ENCODE measurements at regions not wholly inside any gene's neighbourhood (a gene's known extent, or its start where the extent isn't known, plus 50 kb on each side); places are given as distances from the start of the nearest gene placed in this dataset.

DNA sequence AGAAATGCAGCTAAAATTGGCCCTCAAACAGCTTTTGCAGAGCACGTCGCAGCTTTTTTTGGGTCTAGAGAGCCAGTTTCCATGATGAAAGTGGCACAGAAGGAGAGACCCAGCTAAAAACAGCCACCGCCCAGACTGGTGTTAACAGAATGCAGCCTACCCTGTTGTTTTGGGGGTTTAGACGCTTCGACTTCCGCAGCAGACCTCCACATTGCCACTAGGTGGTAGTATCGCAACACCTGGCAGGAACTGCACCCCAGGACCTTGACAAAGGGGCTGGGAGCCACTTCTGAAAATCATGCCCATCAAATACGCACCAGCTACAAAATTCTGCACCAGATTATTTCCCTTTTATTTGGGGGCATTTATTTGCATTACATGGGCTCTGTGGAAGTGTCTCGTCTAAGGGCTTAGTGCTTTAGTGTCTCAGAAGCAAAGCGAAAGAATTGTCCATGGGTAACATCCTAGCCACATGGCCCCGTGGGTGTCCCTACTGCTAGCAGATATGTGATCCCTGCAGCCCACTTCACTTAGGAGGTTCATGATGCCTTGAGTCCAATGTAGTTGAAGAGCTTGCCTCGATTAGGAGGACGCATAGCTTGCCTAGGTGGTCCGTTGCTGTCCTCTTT lies 167.1 kb downstream of the HAPSTR1 start:
- Mint-ChIP-seq H3K4me3 (ENCODE audit: unreplicated experiment) (no peak overlapping the region), H3K36me3 (ENCODE audit: low read depth, unreplicated experiment) (no peaks in the 10 kb centered on the region), H3K27me3 (ENCODE audit: low read depth, unreplicated experiment) (peaks cover 52% of the 10 kb centered on the region), H3K4me1 (ENCODE audit: low read depth, unreplicated experiment) (no peaks in the 10 kb centered on the region), H3K9me3 (ENCODE audit: unreplicated experiment) (no peaks in the 10 kb centered on the region), H3K27ac (ENCODE audit: unreplicated experiment) (no peak overlapping the region)
- no peaks in the 10 kb centered on the region for H3K4me1 ChIP-seq (ENCODE audit: insufficient read depth, low read length)
- H3K27me3 ChIP-seq (ENCODE audit: insufficient read depth, low read length) = no peaks in the 10 kb centered on the region
- no peak overlapping the region for H3K9ac ChIP-seq (ENCODE audit: low read length)
- H3K27ac ChIP-seq (ENCODE audit: low read depth, low read length) = no peak overlapping the region
- FAIRE-seq (no peak), DNase-seq (ENCODE audit: low read depth) (peak; percentile 2)
- TF ChIP-seq EZH2 (IDR thresholded peaks at IDR 0.05; ENCODE audit: insufficient read depth, low read length) = no peak
- TF ChIP-seq, protein P1, sequence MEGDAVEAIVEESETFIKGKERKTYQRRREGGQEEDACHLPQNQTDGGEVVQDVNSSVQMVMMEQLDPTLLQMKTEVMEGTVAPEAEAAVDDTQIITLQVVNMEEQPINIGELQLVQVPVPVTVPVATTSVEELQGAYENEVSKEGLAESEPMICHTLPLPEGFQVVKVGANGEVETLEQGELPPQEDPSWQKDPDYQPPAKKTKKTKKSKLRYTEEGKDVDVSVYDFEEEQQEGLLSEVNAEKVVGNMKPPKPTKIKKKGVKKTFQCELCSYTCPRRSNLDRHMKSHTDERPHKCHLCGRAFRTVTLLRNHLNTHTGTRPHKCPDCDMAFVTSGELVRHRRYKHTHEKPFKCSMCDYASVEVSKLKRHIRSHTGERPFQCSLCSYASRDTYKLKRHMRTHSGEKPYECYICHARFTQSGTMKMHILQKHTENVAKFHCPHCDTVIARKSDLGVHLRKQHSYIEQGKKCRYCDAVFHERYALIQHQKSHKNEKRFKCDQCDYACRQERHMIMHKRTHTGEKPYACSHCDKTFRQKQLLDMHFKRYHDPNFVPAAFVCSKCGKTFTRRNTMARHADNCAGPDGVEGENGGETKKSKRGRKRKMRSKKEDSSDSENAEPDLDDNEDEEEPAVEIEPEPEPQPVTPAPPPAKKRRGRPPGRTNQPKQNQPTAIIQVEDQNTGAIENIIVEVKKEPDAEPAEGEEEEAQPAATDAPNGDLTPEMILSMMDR (IDR thresholded peaks at IDR 0.05; ENCODE audit: insufficient read depth, low read depth, low read length) = peak; percentile 58
- H4K20me1 ChIP-seq (ENCODE audit: insufficient read depth, low read length) = no peaks in the 10 kb centered on the region
- H3K4me3 ChIP-seq (ENCODE audit: insufficient read depth, low read depth, low read length) = no peak overlapping the region
- H3K4me2 ChIP-seq (ENCODE audit: low read length) = no peak overlapping the region
- H3K36me3 ChIP-seq (ENCODE audit: insufficient read depth, low read length) = no peaks in the 10 kb centered on the region
- H2AFZ ChIP-seq (ENCODE audit: low read depth, low read length) = no peak overlapping the region
- no peaks in the 10 kb centered on the region for H3K79me2 ChIP-seq (ENCODE audit: insufficient read depth, low read length)
- H3K9me3 ChIP-seq (ENCODE audit: insufficient read depth, low read depth, low read length) = no peaks in the 10 kb centered on the region

GRCh38 chr16:9259914-9260608 lies 168.6 kb downstream of the HAPSTR1 start:
- DNase-seq (ENCODE audit: low read depth) (no peak), FAIRE-seq (no peak)
- H3K4me1 ChIP-seq (ENCODE audit: insufficient read depth, low read length) = no peaks in the 10 kb centered on the region
- no peaks in the 10 kb centered on the region for H3K27me3 ChIP-seq (ENCODE audit: insufficient read depth, low read length)
- H3K4me2 ChIP-seq (ENCODE audit: low read length) = no peak overlapping the region
- H3K36me3 ChIP-seq (ENCODE audit: insufficient read depth, low read length) = no peaks in the 10 kb centered on the region
- H3K4me3 Mint-ChIP-seq (ENCODE audit: unreplicated experiment) = no peak overlapping the region
- H3K27ac ChIP-seq (ENCODE audit: low read depth, low read length) = no peak overlapping the region
- H3K27me3 Mint-ChIP-seq (ENCODE audit: low read depth, unreplicated experiment) = peaks cover 46% of the 10 kb centered on the region
- H2AFZ ChIP-seq (ENCODE audit: low read depth, low read length) = no peak overlapping the region
- no peak overlapping the region for H3K4me3 ChIP-seq (ENCODE audit: insufficient read depth, low read depth, low read length)
- no peak overlapping the region for H3K27ac Mint-ChIP-seq (ENCODE audit: unreplicated experiment)
- H3K4me1 Mint-ChIP-seq (ENCODE audit: low read depth, unreplicated experiment) = no peaks in the 10 kb centered on the region
- H3K9me3 Mint-ChIP-seq (ENCODE audit: unreplicated experiment) = no peaks in the 10 kb centered on the region
- H4K20me1 ChIP-seq (ENCODE audit: insufficient read depth, low read length) = no peaks in the 10 kb centered on the region
- no peak overlapping the region for H3K9ac ChIP-seq (ENCODE audit: low read length)
- no peaks in the 10 kb centered on the region for H3K36me3 Mint-ChIP-seq (ENCODE audit: low read depth, unreplicated experiment)
- no peak for TF ChIP-seq EZH2 (IDR thresholded peaks at IDR 0.05; ENCODE audit: insufficient read depth, low read length)
- TF ChIP-seq, protein P1 (IDR thresholded peaks at IDR 0.05; ENCODE audit: insufficient read depth, low read depth, low read length) = no peak
- H3K9me3 ChIP-seq (ENCODE audit: insufficient read depth, low read depth, low read length) = no peaks in the 10 kb centered on the region
- no peaks in the 10 kb centered on the region for H3K79me2 ChIP-seq (ENCODE audit: insufficient read depth, low read length)

DNA sequence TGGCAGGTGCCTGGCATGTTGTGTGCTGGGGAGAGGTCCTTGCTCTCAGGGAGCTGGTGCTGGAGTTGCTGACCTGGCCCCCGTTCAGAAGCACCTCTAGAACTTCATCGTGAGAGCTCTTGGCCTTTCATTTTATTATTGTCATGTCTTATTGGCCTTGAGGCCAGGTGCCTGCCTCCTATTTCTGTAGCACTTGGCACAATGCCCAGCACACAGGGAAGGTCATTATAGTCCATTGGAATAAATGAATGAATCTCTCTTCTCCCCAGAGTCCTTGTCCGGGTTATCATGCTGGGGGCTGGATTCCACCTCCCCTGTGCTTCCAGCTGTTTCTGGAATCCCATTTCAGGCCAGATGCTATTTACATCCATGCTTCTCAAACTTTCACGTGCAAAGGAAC lies 169.2 kb downstream of the HAPSTR1 start:
- H3K9me3 Mint-ChIP-seq (ENCODE audit: unreplicated experiment) = no peaks in the 10 kb centered on the region
- H3K4me1 ChIP-seq (ENCODE audit: insufficient read depth, low read length) = no peaks in the 10 kb centered on the region
- FAIRE-seq (no peak), DNase-seq (ENCODE audit: low read depth) (no peak)
- H3K79me2 ChIP-seq (ENCODE audit: insufficient read depth, low read length) = no peaks in the 10 kb centered on the region
- H3K27me3 ChIP-seq (ENCODE audit: insufficient read depth, low read length) = no peaks in the 10 kb centered on the region
- no peaks in the 10 kb centered on the region for H3K9me3 ChIP-seq (ENCODE audit: insufficient read depth, low read depth, low read length)
- no peak overlapping the region for H3K4me3 Mint-ChIP-seq (ENCODE audit: unreplicated experiment)
- H3K4me1 Mint-ChIP-seq (ENCODE audit: low read depth, unreplicated experiment) = no peaks in the 10 kb centered on the region
- no peak overlapping the region for H3K4me2 ChIP-seq (ENCODE audit: low read length)
- no peak overlapping the region for H3K4me3 ChIP-seq (ENCODE audit: insufficient read depth, low read depth, low read length)
- TF ChIP-seq, protein P1 (IDR thresholded peaks at IDR 0.05; ENCODE audit: insufficient read depth, low read depth, low read length) = no peak
- no peak for TF ChIP-seq EZH2 (IDR thresholded peaks at IDR 0.05; ENCODE audit: insufficient read depth, low read length)
- H3K27me3 Mint-ChIP-seq (ENCODE audit: low read depth, unreplicated experiment) = peaks cover 43% of the 10 kb centered on the region
- H3K9ac ChIP-seq (ENCODE audit: low read length) = no peak overlapping the region
- no peaks in the 10 kb centered on the region for H3K36me3 ChIP-seq (ENCODE audit: insufficient read depth, low read length)
- H2AFZ ChIP-seq (ENCODE audit: low read depth, low read length) = no peak overlapping the region
- no peaks in the 10 kb centered on the region for H4K20me1 ChIP-seq (ENCODE audit: insufficient read depth, low read length)
- H3K27ac ChIP-seq (ENCODE audit: low read depth, low read length) = no peak overlapping the region
- no peaks in the 10 kb centered on the region for H3K36me3 Mint-ChIP-seq (ENCODE audit: low read depth, unreplicated experiment)
- no peak overlapping the region for H3K27ac Mint-ChIP-seq (ENCODE audit: unreplicated experiment)
